ENCODE measurements at regions not wholly inside any gene's neighbourhood (a gene's known extent, or its start where the extent isn't known, plus 50 kb on each side); places are given as distances from the start of the nearest gene placed in this dataset.

DNA sequence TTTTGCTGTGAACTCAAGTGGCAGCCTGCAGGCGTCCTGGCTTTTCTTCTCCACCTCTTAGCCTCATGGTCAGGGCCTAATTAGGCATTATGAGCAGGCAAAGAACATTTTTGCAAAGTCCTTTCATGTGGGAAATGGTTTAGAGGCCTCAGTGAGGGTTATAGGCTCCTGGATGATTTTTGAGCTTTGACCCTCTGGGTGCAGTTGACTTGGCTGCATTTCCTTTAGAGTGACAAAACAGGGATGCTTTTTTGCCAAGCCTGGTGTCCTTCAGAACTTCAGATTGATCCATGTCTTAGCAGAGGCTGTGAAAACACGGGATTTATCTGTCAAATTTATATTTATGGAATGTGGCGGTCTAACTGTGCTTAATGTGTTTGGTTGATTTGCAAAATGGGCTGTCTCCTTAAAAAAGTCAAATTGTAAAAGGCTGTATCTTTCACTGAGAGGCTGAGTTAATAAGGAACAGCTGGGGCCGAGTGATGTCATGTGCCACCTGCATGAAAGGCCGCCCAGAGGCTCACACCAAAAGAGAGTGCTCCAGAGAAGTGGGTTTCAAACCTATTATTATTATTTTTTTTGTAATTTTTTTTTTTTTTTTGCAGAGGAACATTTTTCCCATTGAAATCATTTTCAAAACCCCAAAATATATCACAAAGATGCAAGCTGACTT lies 192.2 kb upstream of the ARX start:
- TF ChIP-seq CTCF (IDR thresholded peaks at IDR 0.05) = no peak
- no peak for TF ChIP-seq POLR2A (IDR thresholded peaks at IDR 0.05)
